ENCODE measurements at regions not wholly inside any gene's neighbourhood (a gene's known extent, or its start where the extent isn't known, plus 50 kb on each side); places are given as distances from the start of the nearest gene placed in this dataset.
"Not testable (repeated sequence)": the region's sequence is repeated elsewhere in the genome, so short reads cannot be mapped to it uniquely, and the experiment has no call there.

- no peaks in the 10 kb centered on the region for H3K27me3 ChIP-seq (ENCODE audit: control insufficient read depth in 1 of 2, insufficient read depth in 2 of 2, low read length in 2 of 2)
- no peak overlapping the region for H3K9ac ChIP-seq (ENCODE audit: low read length in 2 of 2)
- H3K36me3 ChIP-seq (ENCODE audit: control insufficient read depth in 2 of 2, insufficient read depth in 2 of 2, low read length in 2 of 2) = no peaks in the 10 kb centered on the region
- peaks cover 16% of the 10 kb centered on the region for H3K4me1 ChIP-seq (ENCODE audit: control insufficient read depth, insufficient read depth, low read length)
- H3K9me3 ChIP-seq (ENCODE audit: control insufficient read depth in 2 of 2, low read length in 2 of 2) = no peaks in the 10 kb centered on the region
- no peak overlapping the region for H3K4me3 ChIP-seq (ENCODE audit: low read length in 2 of 2)
- H3K27ac ChIP-seq (ENCODE audit: low read length) = no peak overlapping the region
These were observed 67.7 kb upstream of the STARD13 start for GRCh38 chr13:33353210-33353609.

- H3K9ac ChIP-seq (ENCODE audit: low read length in 2 of 2) = no peak overlapping the region
- no peak overlapping the region for H3K4me3 ChIP-seq (ENCODE audit: low read length in 2 of 2)
- H3K27ac ChIP-seq (ENCODE audit: low read length) = no peak overlapping the region
- no peaks in the 10 kb centered on the region for H3K27me3 ChIP-seq (ENCODE audit: control insufficient read depth in 1 of 2, insufficient read depth in 2 of 2, low read length in 2 of 2)
- no peaks in the 10 kb centered on the region for H3K36me3 ChIP-seq (ENCODE audit: control insufficient read depth in 2 of 2, insufficient read depth in 2 of 2, low read length in 2 of 2)
- peaks cover 11% of the 10 kb centered on the region for H3K4me1 ChIP-seq (ENCODE audit: control insufficient read depth, insufficient read depth, low read length)
- no peaks in the 10 kb centered on the region for H3K9me3 ChIP-seq (ENCODE audit: control insufficient read depth in 2 of 2, low read length in 2 of 2)
These were observed 68.1 kb upstream of the STARD13 start for GRCh38 chr13:33353646-33354045.

GRCh38 chr13:33355201-33355895 lies 69.8 kb upstream of the STARD13 start:
- no peaks in the 10 kb centered on the region for H3K27me3 ChIP-seq (ENCODE audit: control insufficient read depth in 1 of 2, insufficient read depth in 2 of 2, low read length in 2 of 2)
- no peak overlapping the region for H3K4me3 ChIP-seq (ENCODE audit: low read length in 2 of 2)
- H3K27ac ChIP-seq (ENCODE audit: low read length) = no peak overlapping the region
- H3K9ac ChIP-seq (ENCODE audit: low read length in 2 of 2) = no peak overlapping the region
- no peaks in the 10 kb centered on the region for H3K36me3 ChIP-seq (ENCODE audit: control insufficient read depth in 2 of 2, insufficient read depth in 2 of 2, low read length in 2 of 2)
- H3K9me3 ChIP-seq (ENCODE audit: control insufficient read depth in 2 of 2, low read length in 2 of 2) = no peaks in the 10 kb centered on the region
- no peaks in the 10 kb centered on the region for H3K4me1 ChIP-seq (ENCODE audit: control insufficient read depth, insufficient read depth, low read length)

GRCh38 chr13:33358076-33358475 lies 72.5 kb upstream of the STARD13 start:
- not testable (repeated sequence) for H3K27ac ChIP-seq (ENCODE audit: low read length); H3K9ac ChIP-seq (ENCODE audit: low read length in 2 of 2); H3K4me1 ChIP-seq (ENCODE audit: control insufficient read depth, insufficient read depth, low read length); H3K9me3 ChIP-seq (ENCODE audit: control insufficient read depth in 2 of 2, low read length in 2 of 2); H3K36me3 ChIP-seq (ENCODE audit: control insufficient read depth in 2 of 2, insufficient read depth in 2 of 2, low read length in 2 of 2); H3K27me3 ChIP-seq (ENCODE audit: control insufficient read depth in 1 of 2, insufficient read depth in 2 of 2, low read length in 2 of 2); H3K4me3 ChIP-seq (ENCODE audit: low read length in 2 of 2)

- Histone ChIP-seq H3K9ac (ENCODE audit: low read length in 2 of 2) (no peak overlapping the region), H3K4me3 (ENCODE audit: low read length in 2 of 2) (no peak overlapping the region), H3K27me3 (ENCODE audit: control insufficient read depth in 1 of 2, insufficient read depth in 2 of 2, low read length in 2 of 2) (no peaks in the 10 kb centered on the region), H3K9me3 (ENCODE audit: control insufficient read depth in 2 of 2, low read length in 2 of 2) (no peaks in the 10 kb centered on the region), H3K36me3 (ENCODE audit: control insufficient read depth in 2 of 2, insufficient read depth in 2 of 2, low read length in 2 of 2) (no peaks in the 10 kb centered on the region), H3K4me1 (ENCODE audit: control insufficient read depth, insufficient read depth, low read length) (no peaks in the 10 kb centered on the region), H3K27ac (ENCODE audit: low read length) (no peak overlapping the region)
These were observed 77.6 kb upstream of the STARD13 start for GRCh38 chr13:33362986-33363727.

GRCh38 chr13:33364192-33364591 lies 78.6 kb upstream of the STARD13 start:
- Histone ChIP-seq H3K27ac (ENCODE audit: low read length) (no peak overlapping the region), H3K4me1 (ENCODE audit: control insufficient read depth, insufficient read depth, low read length) (no peaks in the 10 kb centered on the region), H3K4me3 (ENCODE audit: low read length in 2 of 2) (no peak overlapping the region), H3K9me3 (ENCODE audit: control insufficient read depth in 2 of 2, low read length in 2 of 2) (no peaks in the 10 kb centered on the region), H3K27me3 (ENCODE audit: control insufficient read depth in 1 of 2, insufficient read depth in 2 of 2, low read length in 2 of 2) (no peaks in the 10 kb centered on the region), H3K9ac (ENCODE audit: low read length in 2 of 2) (no peak overlapping the region), H3K36me3 (ENCODE audit: control insufficient read depth in 2 of 2, insufficient read depth in 2 of 2, low read length in 2 of 2) (no peaks in the 10 kb centered on the region)

GRCh38 chr13:33366469-33367062 lies 81.0 kb upstream of the STARD13 start:
- Histone ChIP-seq H3K4me3 (ENCODE audit: low read length in 2 of 2) (no peak overlapping the region), H3K9me3 (ENCODE audit: control insufficient read depth in 2 of 2, low read length in 2 of 2) (no peaks in the 10 kb centered on the region), H3K27ac (ENCODE audit: low read length) (no peak overlapping the region), H3K4me1 (ENCODE audit: control insufficient read depth, insufficient read depth, low read length) (no peaks in the 10 kb centered on the region), H3K27me3 (ENCODE audit: control insufficient read depth in 1 of 2, insufficient read depth in 2 of 2, low read length in 2 of 2) (no peaks in the 10 kb centered on the region), H3K36me3 (ENCODE audit: control insufficient read depth in 2 of 2, insufficient read depth in 2 of 2, low read length in 2 of 2) (no peaks in the 10 kb centered on the region), H3K9ac (ENCODE audit: low read length in 2 of 2) (no peak overlapping the region)

- Histone ChIP-seq H3K36me3 (ENCODE audit: control insufficient read depth in 2 of 2, insufficient read depth in 2 of 2, low read length in 2 of 2) (no peaks in the 10 kb centered on the region), H3K9ac (ENCODE audit: low read length in 2 of 2) (no peak overlapping the region), H3K27ac (ENCODE audit: low read length) (no peak overlapping the region), H3K27me3 (ENCODE audit: control insufficient read depth in 1 of 2, insufficient read depth in 2 of 2, low read length in 2 of 2) (no peaks in the 10 kb centered on the region), H3K4me3 (ENCODE audit: low read length in 2 of 2) (no peak overlapping the region), H3K4me1 (ENCODE audit: control insufficient read depth, insufficient read depth, low read length) (no peaks in the 10 kb centered on the region), H3K9me3 (ENCODE audit: control insufficient read depth in 2 of 2, low read length in 2 of 2) (no peaks in the 10 kb centered on the region)
These were observed 81.8 kb upstream of the STARD13 start for GRCh38 chr13:33367171-33367895.

GRCh38 chr13:33367926-33368325 lies 82.4 kb upstream of the STARD13 start:
- no peak overlapping the region for H3K27ac ChIP-seq (ENCODE audit: low read length)
- no peaks in the 10 kb centered on the region for H3K36me3 ChIP-seq (ENCODE audit: control insufficient read depth in 2 of 2, insufficient read depth in 2 of 2, low read length in 2 of 2)
- no peak overlapping the region for H3K4me3 ChIP-seq (ENCODE audit: low read length in 2 of 2)
- no peaks in the 10 kb centered on the region for H3K4me1 ChIP-seq (ENCODE audit: control insufficient read depth, insufficient read depth, low read length)
- H3K27me3 ChIP-seq (ENCODE audit: control insufficient read depth in 1 of 2, insufficient read depth in 2 of 2, low read length in 2 of 2) = no peaks in the 10 kb centered on the region
- no peaks in the 10 kb centered on the region for H3K9me3 ChIP-seq (ENCODE audit: control insufficient read depth in 2 of 2, low read length in 2 of 2)
- H3K9ac ChIP-seq (ENCODE audit: low read length in 2 of 2) = no peak overlapping the region

GRCh38 chr13:33369073-33369472 lies 83.5 kb upstream of the STARD13 start:
- Histone ChIP-seq H3K9me3 (ENCODE audit: control insufficient read depth in 2 of 2, low read length in 2 of 2) (no peaks in the 10 kb centered on the region), H3K27me3 (ENCODE audit: control insufficient read depth in 1 of 2, insufficient read depth in 2 of 2, low read length in 2 of 2) (no peaks in the 10 kb centered on the region), H3K36me3 (ENCODE audit: control insufficient read depth in 2 of 2, insufficient read depth in 2 of 2, low read length in 2 of 2) (no peaks in the 10 kb centered on the region), H3K4me3 (ENCODE audit: low read length in 2 of 2) (no peak overlapping the region), H3K27ac (ENCODE audit: low read length) (no peak overlapping the region), H3K9ac (ENCODE audit: low read length in 2 of 2) (no peak overlapping the region), H3K4me1 (ENCODE audit: control insufficient read depth, insufficient read depth, low read length) (no peaks in the 10 kb centered on the region)

All from stomach smooth muscle (tissue), 2 donors.